HCT116 (cell line): ENCODE measurements at regions not wholly inside any gene's neighbourhood (a gene's known extent, or its start where the extent isn't known, plus 50 kb on each side); places are given as distances from the start of the nearest gene placed in this dataset.

Experiments
- ATAC-seq: fragments of 200-7000 bp; cut with Tn5 transposase; 2 replicates; pipeline ENCODE4 v1.9.1; 2020; ENCODE audit warnings: mild to moderate bottlenecking, moderate library complexity
- BruUV-seq: library from RNA; stranded (reverse); fragments of 400-500 nt; replicated peaks from 2 replicates; lab custom pipeline; 2021; lab: Mats Ljungman, UMichigan
- CTCF ChIA-PET: fragments of 300-600 bp; sonication (Branson Sonifier 250); formaldehyde crosslinking; loops from one replicate; lab custom pipeline; 2021; ENCODE audit warnings: antibody characterized with exemption; lab: Charles Lee
- POLR2A ChIA-PET: fragments of 300-600, 350-600 bp; sonication (Branson Sonifier 250); formaldehyde crosslinking; loops from one replicate; lab custom pipeline; 2021; ENCODE audit warnings: antibody characterized with exemption; lab: Charles Lee
- RAD21 ChIA-PET, 2 experiments: fragments of 300-600 bp; sonication (Branson Sonifier 250); formaldehyde crosslinking; loops; one replicate each; lab custom pipeline; 2023; ENCODE audit warnings: low total read pairs in 2 of 2; ENCODE audit not compliant: uncharacterized antibody in 2 of 2, unreplicated experiment in 2 of 2, low non-redundant PET in 1 of 2; lab: Charles Lee
- DNase-seq: peaks from one replicate; pipeline ENCODE4 v3.0.0-alpha.2; 2010; ENCODE audit warnings: low read depth, low spot score
- H2AFZ ChIP-seq: fragments of 200-600 bp; shearing (Covaris generic), sonication (generic); 2 replicates; pipeline ENCODE4 v1.6.1; 2017; ENCODE audit warnings: low read depth, mixed run types, mixed read lengths, antibody characterized with exemption, low read length; ENCODE audit not compliant: poor library complexity, severe bottlenecking
- H3K27ac ChIP-seq: 2 replicates; pipeline ENCODE4 v1.5.1; 2012; ENCODE audit warnings: low read depth, low read length
- H3K27me3 ChIP-seq: fragments of 200-600 bp; sonication (generic); 2 replicates; pipeline ENCODE4 v1.6.1; 2016; ENCODE audit warnings: mixed run types, low read length, mixed read lengths; ENCODE audit not compliant: insufficient read depth
- H3K36me3 ChIP-seq, 2 experiments: fragments of 200-500 bp in 1 of 2; fragments of 200-600 bp in 1 of 2; sonication (Bioruptor generic) in 1 of 2; sonication (generic) in 1 of 2; 2 replicates each; pipeline versions ENCODE4 v1.5.1 to v1.6.1; 2014 to 2016; ENCODE audit warnings: low read length in 2 of 2, inconsistent platforms in 1 of 2, mixed read lengths in 1 of 2, mixed run types in 1 of 2; ENCODE audit not compliant: insufficient read depth in 2 of 2, control insufficient read depth in 1 of 2
- H3K4me1 ChIP-seq, 2 experiments: fragments of 200-600 bp in 1 of 2; sonication (generic) in 1 of 2; 2 replicates each; pipeline versions ENCODE4 v1.5.1 to v1.6.1; 2012 to 2017; ENCODE audit warnings: low read length in 2 of 2, inconsistent platforms in 1 of 2, mild to moderate bottlenecking in 1 of 2, mixed read lengths in 1 of 2, mixed run types in 1 of 2, moderate library complexity in 1 of 2; ENCODE audit not compliant: insufficient read depth in 2 of 2, control insufficient read depth in 1 of 2
- H3K4me2 ChIP-seq: fragments of 200-600 bp; sonication (generic); 2 replicates; pipeline ENCODE4 v1.6.1; 2017; ENCODE audit warnings: mixed run types, low read length, mixed read lengths
- H3K4me3 ChIP-seq, 2 experiments: fragments of 200-600 bp in 1 of 2; sonication (generic) in 1 of 2; replicated peaks in 1 of 2; 2 replicates each; pipeline ENCODE4 v1.5.1; 2011 to 2016; ENCODE audit warnings: low read length in 2 of 2, control low read depth in 1 of 2, low read depth in 1 of 2, mild to moderate bottlenecking in 1 of 2, mixed read lengths in 1 of 2, mixed run types in 1 of 2
- H3K79me2 ChIP-seq: fragments of 200-600 bp; sonication (generic); 2 replicates; pipeline ENCODE4 v1.6.1; 2017; ENCODE audit warnings: mild to moderate bottlenecking, mixed run types, low read length, moderate library complexity, mixed read lengths; ENCODE audit not compliant: insufficient read depth
- H3K9ac ChIP-seq: fragments of 200-600 bp; sonication (generic); 2 replicates; pipeline ENCODE4 v1.6.1; 2016; ENCODE audit warnings: low read length, mixed read lengths
- H3K9me2 ChIP-seq: fragments of 200-600 bp; sonication (generic), shearing (Covaris generic); 2 replicates; pipeline ENCODE4 v1.6.1; 2017; ENCODE audit warnings: mixed run types, mild to moderate bottlenecking, moderate library complexity; ENCODE audit not compliant: insufficient read depth
- H3K9me3 ChIP-seq, 2 experiments: fragments of 200-500 bp in 1 of 2; fragments of 200-600 bp in 1 of 2; sonication (Bioruptor generic) in 1 of 2; sonication (generic) in 1 of 2; 2 replicates each; pipeline ENCODE4 v1.6.1; 2014 to 2017; ENCODE audit warnings: low read length in 2 of 2, mixed read lengths in 2 of 2, inconsistent platforms in 1 of 2, low read depth in 1 of 2, mild to moderate bottlenecking in 1 of 2, mixed run types in 1 of 2, moderate library complexity in 1 of 2; ENCODE audit not compliant: control insufficient read depth in 1 of 2, insufficient read depth in 1 of 2
- H4K20me1 ChIP-seq: fragments of 200-600 bp; sonication (generic), shearing (Covaris generic); 2 replicates; pipeline ENCODE4 v1.6.1; 2017; ENCODE audit warnings: mixed run types, mild to moderate bottlenecking, moderate library complexity; ENCODE audit not compliant: insufficient read depth
- EGR1 ChIP-seq: IDR thresholded peaks from 2 replicates; pipeline ENCODE4 v1.6.1; 2012; ENCODE audit warnings: low read depth
- ELF1 ChIP-seq: IDR thresholded peaks from 2 replicates; pipeline ENCODE4 v1.6.1; 2012; ENCODE audit warnings: low read depth, borderline replicate concordance
- EZH2 ChIP-seq: fragments of 200-600 bp; sonication (generic); IDR thresholded peaks from 2 replicates; pipeline ENCODE4 v1.6.1; 2017; ENCODE audit warnings: antibody characterized with exemption, mixed run types
- EZH2phosphoT487 ChIP-seq: fragments of 200-600 bp; IDR thresholded peaks from 2 replicates; pipeline ENCODE4 v1.6.1; 2018; ENCODE audit warnings: antibody characterized with exemption, borderline replicate concordance
- REST ChIP-seq: IDR thresholded peaks from 2 replicates; pipeline ENCODE4 v1.6.1; 2012; ENCODE audit warnings: low read depth
- ZNF274 ChIP-seq: fragments of 200-500 bp; sonication (Bioruptor generic); IDR thresholded peaks from 2 replicates; pipeline ENCODE4 v1.6.1; 2014; ENCODE audit warnings: mild to moderate bottlenecking, low read depth, low read length, inconsistent platforms
- intact Hi-C: fragments of 100-400 bp; cut with micrococcal nuclease; formaldehyde crosslinking; loops from 2 replicates; pipeline ENCODE4 v1.10.0; 2022

GRCh38 chr17:77543801-77544200 is 403.0 kb downstream of the SEC14L1 start:
- TF ChIP-seq EGR1 (no peak), REST (no peak), EZH2phosphoT487 (no peak), ZNF274 (no peak), EZH2 (no peak), ELF1 (no peak)
- TF ChIP-seq, all 23 proteins: peak for 0
- Histone ChIP-seq H3K4me3 (no peak overlapping the region), H3K27ac (no peak overlapping the region), H3K9me3 (no peaks in the 10 kb centered on the region), H3K79me2 (no peaks in the 10 kb centered on the region), H2AFZ (no peak overlapping the region), H3K9ac (no peak overlapping the region), H3K27me3 (peaks cover 15% of the 10 kb centered on the region; the same call in 1 of the 2 replicates), H3K4me1 (peaks cover 0 to 8% of the 10 kb centered on the region in 2 experiments; a peak in 3 of 4 replicates), H3K36me3 (no peaks in the 10 kb centered on the region), H3K4me2 (no peak overlapping the region), H4K20me1 (no peaks in the 10 kb centered on the region), H3K9me2 (no peaks in the 10 kb centered on the region)
- POLR2A ChIA-PET = no interaction called here
- intact Hi-C loops = loop anchor here (2.0 kb wide), 3 partner anchors 105 to 229 kb away; no protein-coding TSS in a partner anchor
- RAD21 ChIA-PET = no interaction called here
- BruUV-seq = no TSS peak
- ATAC-seq = no peak
- CTCF ChIA-PET = interaction anchor here (1.2 to 3.3 kb wide), 2 partner anchors 105 to 470 kb away, joined by 3 to 38 read pairs; no protein-coding TSS in a partner anchor
- DNase-seq = no peak
